Neural progenitor cell (in vitro differentiated cells): ENCODE measurements at regions not wholly inside any gene's neighbourhood (a gene's known extent, or its start where the extent isn't known, plus 50 kb on each side); places are given as distances from the start of the nearest gene placed in this dataset.

Source experiments
- DNase-seq: peaks from one replicate; pipeline ENCODE4 v3.0.0-alpha.2; 2016; ENCODE audit warnings: low spot score
- H2AFZ ChIP-seq: fragments of 200-600 bp; sonication (generic); replicated peaks from 2 replicates; pipeline ENCODE4 v1.6.1; 2016; ENCODE audit warnings: antibody characterized with exemption
- H3F3A ChIP-seq: fragments of 200-600 bp; sonication (generic); 2 replicates; pipeline ENCODE4 v1.6.1; 2016; ENCODE audit warnings: antibody characterized with exemption, low read depth
- H3K27ac ChIP-seq: fragments of 200-600 bp; sonication (generic); 2 replicates; pipeline ENCODE4 v1.5.1; 2016; ENCODE audit warnings: mild to moderate bottlenecking
- H3K27me3 ChIP-seq: fragments of 200-600 bp; sonication (generic); 2 replicates; pipeline ENCODE4 v1.6.1; 2016; ENCODE audit warnings: mild to moderate bottlenecking, moderate library complexity
- H3K36me3 ChIP-seq: fragments of 200-600 bp; sonication (generic); 2 replicates; pipeline ENCODE4 v1.5.1; 2016
- H3K4me1 ChIP-seq: fragments of 200-600 bp; sonication (generic); 2 replicates; pipeline ENCODE4 v1.6.1; 2016; ENCODE audit warnings: mixed run types
- H3K4me2 ChIP-seq: fragments of 200-600 bp; sonication (generic); 2 replicates; pipeline ENCODE4 v1.6.1; 2016
- H3K4me3 ChIP-seq: fragments of 200-600 bp; sonication (generic); 2 replicates; pipeline ENCODE4 v1.5.1; 2016
- H3K79me2 ChIP-seq: fragments of 200-600 bp; sonication (generic); 2 replicates; pipeline ENCODE4 v1.6.1; 2016; ENCODE audit warnings: low read depth
- H3K9ac ChIP-seq: fragments of 200-600 bp; sonication (generic); 2 replicates; pipeline ENCODE4 v1.6.1; 2016
- H3K9me3 ChIP-seq: fragments of 200-600 bp; sonication (generic); 2 replicates; pipeline ENCODE4 v1.5.1; 2016; ENCODE audit warnings: low read depth
- H4K20me1 ChIP-seq: fragments of 200-600 bp; sonication (generic); 2 replicates; pipeline ENCODE4 v1.6.1; 2016; ENCODE audit warnings: low read depth
- H3K27ac Mint-ChIP-seq: 3 replicates; pipeline ENCODE4 v1.8.0; 2021; ENCODE audit warnings: mixed read lengths
- H3K27me3 Mint-ChIP-seq: 2 replicates; pipeline ENCODE4 v1.8.0; 2022; ENCODE audit warnings: low read depth, mild to moderate bottlenecking, inconsistent platforms, moderate library complexity, mixed read lengths; ENCODE audit not compliant: insufficient read depth
- H3K36me3 Mint-ChIP-seq: 3 replicates; pipeline ENCODE4 v1.8.0; 2021; ENCODE audit warnings: mixed read lengths
- H3K4me1 Mint-ChIP-seq: 3 replicates; pipeline ENCODE4 v1.8.0; 2021; ENCODE audit warnings: mixed read lengths
- H3K4me3 Mint-ChIP-seq: 3 replicates; pipeline ENCODE4 v1.8.0; 2021; ENCODE audit warnings: mild to moderate bottlenecking, moderate library complexity, mixed read lengths
- H3K9me3 Mint-ChIP-seq: 3 replicates; pipeline ENCODE4 v1.8.0; 2020; ENCODE audit warnings: mixed read lengths
- EZH2 ChIP-seq: fragments of 200-600 bp; sonication (generic); IDR thresholded peaks from 2 replicates; pipeline ENCODE4 v1.6.1; 2017; ENCODE audit warnings: antibody characterized with exemption, mild to moderate bottlenecking, moderate library complexity
- EZH2phosphoT487 ChIP-seq: fragments of 200-600 bp; sonication (generic); IDR thresholded peaks from 2 replicates; pipeline ENCODE4 v1.6.1; 2017; ENCODE audit warnings: antibody characterized with exemption
- TF ChIP-seq, protein P1 (sequence below): fragments of 200-600 bp; sonication (generic); IDR thresholded peaks from 2 replicates; pipeline ENCODE4 v1.5.1; 2017; ENCODE audit warnings: antibody characterized with exemption, mild to moderate bottlenecking

DNA sequence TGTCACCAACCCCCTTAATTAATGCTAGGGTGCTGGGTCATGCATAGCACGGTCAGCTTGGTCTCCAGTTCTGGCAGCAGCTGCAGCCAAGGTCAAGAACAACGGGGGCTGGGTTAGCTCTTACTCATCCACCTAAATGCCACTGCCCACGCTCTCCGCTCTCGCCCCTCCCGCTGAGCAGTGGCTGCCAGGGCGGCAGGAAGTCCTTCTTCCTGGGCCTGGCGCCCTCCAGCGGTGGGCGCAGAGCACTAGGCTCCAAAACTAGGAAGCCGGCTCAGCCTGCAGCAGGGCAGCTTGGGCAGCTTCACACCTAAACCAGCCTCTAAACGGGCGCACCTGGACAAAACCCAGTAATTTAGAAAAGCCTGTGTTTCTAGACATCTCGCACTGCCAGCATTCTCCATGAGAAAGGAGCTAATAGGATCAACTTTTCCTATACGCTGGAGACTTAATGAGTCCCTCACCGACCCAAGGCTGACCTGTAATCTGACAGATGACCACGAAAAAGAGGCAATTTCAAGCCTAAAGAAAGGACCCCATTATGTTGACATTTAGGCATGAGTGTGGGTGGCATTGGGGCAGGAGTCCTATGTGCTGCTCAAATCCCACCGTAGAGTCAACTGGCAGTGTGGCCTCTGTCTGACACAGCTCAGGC lies 78.4 kb upstream of the LRRN2 start:
- Mint-ChIP-seq H3K4me1 (peaks cover 13% of the 10 kb centered on the region), H3K27me3 (peaks cover 18% of the 10 kb centered on the region), H3K36me3 (peaks cover 2% of the 10 kb centered on the region), H3K9me3 (peaks cover 14% of the 10 kb centered on the region), H3K4me3 (peak overlapping the region; percentile 42), H3K27ac (peak overlapping the region; percentile 21)
- peak; percentile 91 for DNase-seq
- Histone ChIP-seq H3K4me2 (peak overlapping the region; percentile 67), H3K4me1 (no peaks in the 10 kb centered on the region), H4K20me1 (no peaks in the 10 kb centered on the region), H3F3A (no peaks in the 10 kb centered on the region), H3K4me3 (peak overlapping the region; percentile 17), H3K36me3 (no peaks in the 10 kb centered on the region), H3K27ac (no peak overlapping the region), H3K79me2 (no peaks in the 10 kb centered on the region), H2AFZ (no peak overlapping the region), H3K9me3 (no peaks in the 10 kb centered on the region), H3K27me3 (peaks cover 22% of the 10 kb centered on the region), H3K9ac (no peak overlapping the region)
- TF ChIP-seq, protein P1, sequence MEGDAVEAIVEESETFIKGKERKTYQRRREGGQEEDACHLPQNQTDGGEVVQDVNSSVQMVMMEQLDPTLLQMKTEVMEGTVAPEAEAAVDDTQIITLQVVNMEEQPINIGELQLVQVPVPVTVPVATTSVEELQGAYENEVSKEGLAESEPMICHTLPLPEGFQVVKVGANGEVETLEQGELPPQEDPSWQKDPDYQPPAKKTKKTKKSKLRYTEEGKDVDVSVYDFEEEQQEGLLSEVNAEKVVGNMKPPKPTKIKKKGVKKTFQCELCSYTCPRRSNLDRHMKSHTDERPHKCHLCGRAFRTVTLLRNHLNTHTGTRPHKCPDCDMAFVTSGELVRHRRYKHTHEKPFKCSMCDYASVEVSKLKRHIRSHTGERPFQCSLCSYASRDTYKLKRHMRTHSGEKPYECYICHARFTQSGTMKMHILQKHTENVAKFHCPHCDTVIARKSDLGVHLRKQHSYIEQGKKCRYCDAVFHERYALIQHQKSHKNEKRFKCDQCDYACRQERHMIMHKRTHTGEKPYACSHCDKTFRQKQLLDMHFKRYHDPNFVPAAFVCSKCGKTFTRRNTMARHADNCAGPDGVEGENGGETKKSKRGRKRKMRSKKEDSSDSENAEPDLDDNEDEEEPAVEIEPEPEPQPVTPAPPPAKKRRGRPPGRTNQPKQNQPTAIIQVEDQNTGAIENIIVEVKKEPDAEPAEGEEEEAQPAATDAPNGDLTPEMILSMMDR, result peak; percentile 97
- TF ChIP-seq EZH2phosphoT487, result no peak

- Histone ChIP-seq H3K27ac (no peak overlapping the region), H3K9me3 (no peaks in the 10 kb centered on the region), H3K4me3 (no peak overlapping the region), H3K4me1 (no peaks in the 10 kb centered on the region), H3F3A (no peaks in the 10 kb centered on the region), H3K36me3 (no peaks in the 10 kb centered on the region), H3K27me3 (peaks cover 32% of the 10 kb centered on the region), H3K9ac (no peak overlapping the region), H3K79me2 (no peaks in the 10 kb centered on the region), H2AFZ (no peak overlapping the region), H3K4me2 (no peak overlapping the region), H4K20me1 (no peaks in the 10 kb centered on the region)
- Mint-ChIP-seq H3K9me3 (no peaks in the 10 kb centered on the region), H3K27ac (no peak overlapping the region), H3K36me3 (no peaks in the 10 kb centered on the region), H3K4me3 (no peak overlapping the region), H3K4me1 (no peaks in the 10 kb centered on the region), H3K27me3 (peaks cover 11% of the 10 kb centered on the region)
- DNase-seq, result no peak
- TF ChIP-seq EZH2phosphoT487 (no peak), EZH2 (no peak)
- TF ChIP-seq, protein P1, result no peak
These were observed 84.5 kb upstream of the LRRN2 start for GRCh38 chr1:204769997-204770396.

DNA sequence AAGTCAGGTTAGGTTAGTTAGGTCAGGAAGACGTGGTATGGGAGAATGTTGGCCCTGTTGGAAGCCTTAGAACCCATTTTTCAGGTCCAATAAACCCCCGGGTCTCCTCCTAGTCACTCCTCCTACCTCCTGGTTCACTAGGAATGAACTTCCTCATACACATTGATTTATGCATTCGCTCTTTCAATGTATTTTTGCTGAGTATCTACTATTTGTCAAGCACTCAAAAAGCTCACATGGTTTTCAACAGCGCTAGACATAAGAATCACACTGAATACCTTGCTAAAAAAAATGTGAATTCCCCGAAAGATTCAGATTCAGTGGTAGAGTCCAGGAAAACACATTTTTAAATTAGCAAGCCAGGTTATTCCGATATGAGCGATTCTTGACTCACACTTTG lies 85.8 kb upstream of the LRRN2 start:
- no peaks in the 10 kb centered on the region for H3K36me3 Mint-ChIP-seq
- Histone ChIP-seq H3K9ac (no peak overlapping the region), H3K4me3 (no peak overlapping the region), H2AFZ (no peak overlapping the region), H3K4me1 (no peaks in the 10 kb centered on the region), H3K79me2 (no peaks in the 10 kb centered on the region), H3K4me2 (no peak overlapping the region), H3K9me3 (no peaks in the 10 kb centered on the region), H3K36me3 (no peaks in the 10 kb centered on the region), H3K27me3 (peaks cover 30% of the 10 kb centered on the region), H3F3A (no peaks in the 10 kb centered on the region), H4K20me1 (no peaks in the 10 kb centered on the region), H3K27ac (no peak overlapping the region)
- H3K27me3 Mint-ChIP-seq, result peaks cover 11% of the 10 kb centered on the region
- H3K9me3 Mint-ChIP-seq, result peaks cover 2% of the 10 kb centered on the region
- H3K4me1 Mint-ChIP-seq, result no peaks in the 10 kb centered on the region
- no peak overlapping the region for H3K4me3 Mint-ChIP-seq
- TF ChIP-seq, protein P1, result no peak
- no peak for TF ChIP-seq EZH2phosphoT487
- TF ChIP-seq EZH2, result no peak
- no peak for DNase-seq
- H3K27ac Mint-ChIP-seq, result no peak overlapping the region
